ENCODE measurements at regions not wholly inside any gene's neighbourhood (a gene's known extent, or its start where the extent isn't known, plus 50 kb on each side); places are given as distances from the start of the nearest gene placed in this dataset.
"Not testable (repeated sequence)": the region's sequence is repeated elsewhere in the genome, so short reads cannot be mapped to it uniquely, and the experiment has no call there.

GRCh38 chr6:140271759-140272377, 897.4 kb upstream of the CITED2 start:
- no peak for DNase-seq

- no peak for DNase-seq
These were observed 895.2 kb upstream of the CITED2 start for GRCh38 chr6:140269591-140270165.

- no peak for DNase-seq
These were observed 890.0 kb upstream of the CITED2 start for GRCh38 chr6:140264431-140264830.

GRCh38 chr6:140258302-140258701, 883.9 kb upstream of the CITED2 start:
- DNase-seq, result not testable (repeated sequence)

- no peak for DNase-seq
These were observed 881.8 kb upstream of the CITED2 start for GRCh38 chr6:140256248-140256647.

GRCh38 chr6:140253096-140253495, 878.6 kb upstream of the CITED2 start:
- DNase-seq, result no peak

GRCh38 chr6:140252099-140252498, 877.7 kb upstream of the CITED2 start:
- DNase-seq, result no peak

- no peak for DNase-seq
These were observed 871.0 kb upstream of the CITED2 start for GRCh38 chr6:140245296-140246040.

- DNase-seq, result no peak
These were observed 862.8 kb upstream of the CITED2 start for GRCh38 chr6:140237251-140237650.

GRCh38 chr6:140236732-140237131, 862.3 kb upstream of the CITED2 start:
- no peak for DNase-seq

GRCh38 chr6:140230282-140230681, 855.8 kb upstream of the CITED2 start:
- no peak for DNase-seq

- DNase-seq, result no peak
These were observed 854.0 kb upstream of the CITED2 start for GRCh38 chr6:140228491-140228890.

- DNase-seq, result no peak
These were observed 852.2 kb upstream of the CITED2 start for GRCh38 chr6:140226637-140227036.

GRCh38 chr6:140225701-140226436, 851.4 kb upstream of the CITED2 start:
- no peak for DNase-seq

- no peak for DNase-seq
These were observed 842.8 kb upstream of the CITED2 start for GRCh38 chr6:140217283-140217682.

GRCh38 chr6:140209775-140210174, 835.3 kb upstream of the CITED2 start:
- no peak for DNase-seq

- no peak for DNase-seq
These were observed 833.8 kb upstream of the CITED2 start for GRCh38 chr6:140208286-140208685.

GRCh38 chr6:140205795-140206593, 831.5 kb upstream of the CITED2 start:
- DNase-seq, result no peak

GRCh38 chr6:140204154-140204553, 829.7 kb upstream of the CITED2 start:
- DNase-seq, result no peak

- DNase-seq, result no peak
These were observed 829.3 kb upstream of the CITED2 start for GRCh38 chr6:140203661-140204147.

- DNase-seq, result no peak
These were observed 828.6 kb upstream of the CITED2 start for GRCh38 chr6:140202964-140203515.

- no peak for DNase-seq
These were observed 827.5 kb upstream of the CITED2 start for GRCh38 chr6:140201787-140202458.
